Activated effector memory CD4-positive, alpha-beta T cell treated with anti-CD3 and anti-CD28 coated beads, Interleukin-2, amount 50 U/mL, for 16 hours (primary cell): ENCODE measurements at regions not wholly inside any gene's neighbourhood (a gene's known extent, or its start where the extent isn't known, plus 50 kb on each side); places are given as distances from the start of the nearest gene placed in this dataset.

Source experiments
- DNase-seq: peaks from one replicate; pipeline ENCODE4 v3.0.0-alpha.2; 2020

- DNase-seq = no peak
Observed at GRCh38 chr6:14187406-14187805, 69.8 kb downstream of the CD83 start.

GRCh38 chr6:14189074-14189473, 71.5 kb downstream of the CD83 start:
- DNase-seq = no peak

GRCh38 chr6:14190191-14190928, 72.8 kb downstream of the CD83 start:
- no peak for DNase-seq

GRCh38 chr6:14190929-14191224, 73.3 kb downstream of the CD83 start:
- no peak for DNase-seq

- DNase-seq = no peak
Observed at GRCh38 chr6:14191761-14192160, 74.2 kb downstream of the CD83 start.

- DNase-seq = no peak
Observed at GRCh38 chr6:14192216-14192788, 74.7 kb downstream of the CD83 start.

- DNase-seq = no peak
Observed at GRCh38 chr6:14193524-14193923, 76.0 kb downstream of the CD83 start.

- no peak for DNase-seq
Observed at GRCh38 chr6:14194483-14194882, 76.9 kb downstream of the CD83 start.

GRCh38 chr6:14194976-14195375, 77.4 kb downstream of the CD83 start:
- no peak for DNase-seq

- no peak for DNase-seq
Observed at GRCh38 chr6:14196026-14196425, 78.5 kb downstream of the CD83 start.

GRCh38 chr6:14197118-14197517, 79.5 kb downstream of the CD83 start:
- DNase-seq = no peak

GRCh38 chr6:14200047-14200446, 82.5 kb downstream of the CD83 start:
- no peak for DNase-seq

GRCh38 chr6:14202947-14203346, 85.4 kb downstream of the CD83 start:
- no peak for DNase-seq

GRCh38 chr6:14206391-14206790, 88.8 kb downstream of the CD83 start:
- no peak for DNase-seq

GRCh38 chr6:14207448-14207847, 89.9 kb downstream of the CD83 start:
- DNase-seq = no peak

GRCh38 chr6:14209000-14209399, 91.4 kb downstream of the CD83 start:
- no peak for DNase-seq

- no peak for DNase-seq
Observed at GRCh38 chr6:14210077-14210476, 92.5 kb downstream of the CD83 start.

GRCh38 chr6:14210663-14211561, 93.3 kb downstream of the CD83 start:
- DNase-seq = peak; percentile 96

GRCh38 chr6:14211562-14211942, 94.0 kb downstream of the CD83 start:
- no peak for DNase-seq

GRCh38 chr6:14212020-14212419, 94.4 kb downstream of the CD83 start:
- no peak for DNase-seq

- no peak for DNase-seq
Observed at GRCh38 chr6:14212632-14213031, 95.1 kb downstream of the CD83 start.

- DNase-seq = no peak
Observed at GRCh38 chr6:14216946-14217684, 99.5 kb downstream of the CD83 start.
